Daoy (cell line): ENCODE measurements at regions not wholly inside any gene's neighbourhood (a gene's known extent, or its start where the extent isn't known, plus 50 kb on each side); places are given as distances from the start of the nearest gene placed in this dataset.
"Not testable (repeated sequence)": the region's sequence is repeated elsewhere in the genome, so short reads cannot be mapped to it uniquely, and the experiment has no call there.

Source experiments
- DNase-seq: peaks from one replicate; pipeline ENCODE4 v3.0.0-alpha.2; 2015; ENCODE audit warnings: low read depth

GRCh38 chr4:170423137-170423536 is 333.4 kb upstream of the AADAT start:
- DNase-seq, result no peak

GRCh38 chr4:170420255-170420693 is 330.5 kb upstream of the AADAT start:
- no peak for DNase-seq

GRCh38 chr4:170414961-170415360 is 325.2 kb upstream of the AADAT start:
- DNase-seq, result no peak

- DNase-seq, result no peak
Measured at GRCh38 chr4:170414360-170414759, 324.6 kb upstream of the AADAT start.

- no peak for DNase-seq
Measured at GRCh38 chr4:170413951-170414350, 324.2 kb upstream of the AADAT start.

GRCh38 chr4:170400361-170400760 is 310.6 kb upstream of the AADAT start:
- DNase-seq, result no peak

GRCh38 chr4:170399581-170400293 is 310.0 kb upstream of the AADAT start:
- DNase-seq, result no peak

- DNase-seq, result no peak
Measured at GRCh38 chr4:170398218-170398617, 308.5 kb upstream of the AADAT start.

- no peak for DNase-seq
Measured at GRCh38 chr4:170395773-170396172, 306.0 kb upstream of the AADAT start.

GRCh38 chr4:170391066-170391740 is 301.4 kb upstream of the AADAT start:
- DNase-seq, result no peak

GRCh38 chr4:170389411-170389810 is 299.7 kb upstream of the AADAT start:
- no peak for DNase-seq

- DNase-seq, result no peak
Measured at GRCh38 chr4:170388255-170388654, 298.5 kb upstream of the AADAT start.

- no peak for DNase-seq
Measured at GRCh38 chr4:170386971-170387370, 297.2 kb upstream of the AADAT start.

- no peak for DNase-seq
Measured at GRCh38 chr4:170386511-170386910, 296.8 kb upstream of the AADAT start.

- DNase-seq, result no peak
Measured at GRCh38 chr4:170374770-170375169, 285.0 kb upstream of the AADAT start.

- no peak for DNase-seq
Measured at GRCh38 chr4:170348945-170349344, 259.2 kb upstream of the AADAT start.

GRCh38 chr4:170347191-170347590 is 257.4 kb upstream of the AADAT start:
- DNase-seq, result not testable (repeated sequence)

GRCh38 chr4:170339522-170339921 is 249.8 kb upstream of the AADAT start:
- DNase-seq, result no peak

- DNase-seq, result no peak
Measured at GRCh38 chr4:170336238-170336775, 246.6 kb upstream of the AADAT start.

GRCh38 chr4:170325599-170325998 is 235.8 kb upstream of the AADAT start:
- DNase-seq, result no peak

- no peak for DNase-seq
Measured at GRCh38 chr4:170323623-170324022, 233.9 kb upstream of the AADAT start.

- DNase-seq, result no peak
Measured at GRCh38 chr4:170307182-170307581, 217.4 kb upstream of the AADAT start.

- no peak for DNase-seq
Measured at GRCh38 chr4:170306208-170306607, 216.5 kb upstream of the AADAT start.
